HEK293 (cell line): ENCODE measurements at regions not wholly inside any gene's neighbourhood (a gene's known extent, or its start where the extent isn't known, plus 50 kb on each side); places are given as distances from the start of the nearest gene placed in this dataset.

ENCODE experiments used
- CTCF ChIA-PET: fragments of 350-600 bp; formaldehyde crosslinking; extraction: SDS; loops from one replicate; lab custom pipeline; 2021; ENCODE audit warnings: antibody characterized with exemption; lab: Yijun Ruan, JAX
- POLR2A ChIA-PET: fragments of 300-600 bp; formaldehyde crosslinking; extraction: SDS; loops from one replicate; lab custom pipeline; 2020; ENCODE audit warnings: antibody characterized with exemption, inconsistent platforms; lab: Yijun Ruan, JAX
- H3K27ac ChIP-seq: fragments of 200-500 bp; sonication (Bioruptor generic); 2 replicates; pipeline ENCODE4 v1.5.1; 2014; ENCODE audit warnings: low read depth, low read length, control low read depth, inconsistent platforms; ENCODE audit errors: extremely low read depth
- H3K36me3 ChIP-seq, 2 experiments: fragments of 200-500 bp in 1 of 2; sonication (Bioruptor generic) in 1 of 2; 1 replicate in 1 of 2; 2 replicates in 1 of 2; pipeline ENCODE4 v1.5.1; 2014 to 2017; ENCODE audit warnings: inconsistent platforms in 2 of 2, low read length in 2 of 2; ENCODE audit not compliant: control insufficient read depth in 2 of 2, insufficient read depth in 1 of 2
- H3K4me1 ChIP-seq: fragments of 200-500 bp; sonication (Bioruptor generic); 2 replicates; pipeline ENCODE4 v1.5.1; 2014; ENCODE audit warnings: mild to moderate bottlenecking, low read length, inconsistent platforms; ENCODE audit not compliant: control insufficient read depth, insufficient read depth
- H3K4me3 ChIP-seq: 2 replicates; pipeline ENCODE4 v1.5.1; 2011; ENCODE audit warnings: low read depth, mild to moderate bottlenecking, control low read depth, low read length, moderate library complexity
- H3K9me3 ChIP-seq: fragments of 200-500 bp; sonication (Bioruptor generic); 2 replicates; pipeline ENCODE4 v1.5.1; 2014; ENCODE audit warnings: low read depth, low read length, inconsistent platforms; ENCODE audit not compliant: control insufficient read depth, insufficient read depth
- HIC1 ChIP-seq: fragments of 450-650 bp; formaldehyde crosslinking; IDR thresholded peaks from 2 replicates; pipeline ENCODE4 v1.5.1; 2016; ENCODE audit warnings: missing biosample characterization, missing genetic modification characterization
- KLF10 ChIP-seq: fragments of 450-650 bp; IDR thresholded peaks from 2 replicates; pipeline ENCODE4 v1.5.1; 2018; ENCODE audit warnings: missing biosample characterization, mild to moderate bottlenecking, missing genetic modification characterization
- KLF17 ChIP-seq: fragments of 450-650 bp; formaldehyde crosslinking; IDR thresholded peaks from 2 replicates; pipeline ENCODE4 v1.5.1; 2016; ENCODE audit warnings: missing biosample characterization, missing genetic modification characterization
- MZF1 ChIP-seq: fragments of 450-650 bp; formaldehyde crosslinking; IDR thresholded peaks from 2 replicates; pipeline ENCODE4 v1.5.1; 2017; ENCODE audit warnings: missing biosample characterization, missing genetic modification characterization, borderline replicate concordance
- SALL2 ChIP-seq: fragments of 450-650 bp; formaldehyde crosslinking; IDR thresholded peaks from 2 replicates; pipeline ENCODE4 v1.5.0; 2017; ENCODE audit warnings: missing biosample characterization, mild to moderate bottlenecking, missing genetic modification characterization, borderline replicate concordance
- ZBTB26 ChIP-seq: fragments of 450-650 bp; formaldehyde crosslinking; optimal IDR thresholded peaks from 2 replicates; pipeline ENCODE3; 2016; ENCODE audit warnings: missing biosample characterization, mild to moderate bottlenecking, missing genetic modification characterization
- ZFHX2 ChIP-seq: fragments of 450-650 bp; formaldehyde crosslinking; conservative IDR thresholded peaks from 2 replicates; pipeline ENCODE4 v1.5.1; 2016; ENCODE audit warnings: missing biosample characterization, missing genetic modification characterization
- ZNF138 ChIP-seq: fragments of 450-650 bp; formaldehyde crosslinking; IDR thresholded peaks from 2 replicates; pipeline ENCODE4 v1.5.1; 2016; ENCODE audit warnings: missing biosample characterization, missing genetic modification characterization, borderline replicate concordance
- ZNF169 ChIP-seq: fragments of 450-650 bp; formaldehyde crosslinking; IDR thresholded peaks from 2 replicates; pipeline ENCODE4 v1.5.1; 2016; ENCODE audit warnings: missing biosample characterization, missing genetic modification characterization
- ZNF211 ChIP-seq: fragments of 450-650 bp; formaldehyde crosslinking; IDR thresholded peaks from 2 replicates; pipeline ENCODE4 v1.5.1; 2016; ENCODE audit warnings: low read depth, missing biosample characterization, missing genetic modification characterization
- ZNF473 ChIP-seq: fragments of 450-650 bp; formaldehyde crosslinking; IDR thresholded peaks from 2 replicates; pipeline ENCODE4 v1.5.1; 2017; ENCODE audit warnings: missing biosample characterization, missing genetic modification characterization
- ZNF513 ChIP-seq: fragments of 450-650 bp; IDR thresholded peaks from 2 replicates; pipeline ENCODE4 v1.5.1; 2018; ENCODE audit warnings: missing biosample characterization, missing genetic modification characterization
- ZNF549 ChIP-seq: fragments of 450-650 bp; IDR thresholded peaks from 2 replicates; pipeline ENCODE4 v1.5.1; 2018; ENCODE audit warnings: missing biosample characterization, missing genetic modification characterization, mild to moderate bottlenecking, inconsistent platforms, moderate library complexity
- ZNF555 ChIP-seq: fragments of 450-650 bp; formaldehyde crosslinking; conservative IDR thresholded peaks from 2 replicates; pipeline ENCODE4 v1.5.1; 2017; ENCODE audit warnings: missing biosample characterization, mild to moderate bottlenecking, missing genetic modification characterization, inconsistent platforms
- ZNF560 ChIP-seq: fragments of 450-650 bp; formaldehyde crosslinking; IDR thresholded peaks from 2 replicates; pipeline ENCODE4 v1.5.1; 2017; ENCODE audit warnings: missing biosample characterization, missing genetic modification characterization, borderline replicate concordance
- ZNF580 ChIP-seq: fragments of 450-650 bp; formaldehyde crosslinking; IDR thresholded peaks from 2 replicates; pipeline ENCODE4 v1.5.1; 2016; ENCODE audit warnings: missing biosample characterization, missing genetic modification characterization
- ZNF670 ChIP-seq: fragments of 450-650 bp; formaldehyde crosslinking; IDR thresholded peaks from 2 replicates; pipeline ENCODE4 v1.5.1; 2016; ENCODE audit warnings: missing biosample characterization, missing genetic modification characterization, low read depth
- ZNF768 ChIP-seq: fragments of 450-650 bp; formaldehyde crosslinking; IDR thresholded peaks from 2 replicates; pipeline ENCODE4 v1.5.1; 2018; ENCODE audit warnings: missing biosample characterization, mild to moderate bottlenecking, missing genetic modification characterization
- ZXDB ChIP-seq: fragments of 450-650 bp; formaldehyde crosslinking; IDR thresholded peaks from 2 replicates; pipeline ENCODE4 v1.5.1; 2016; ENCODE audit warnings: missing biosample characterization, missing genetic modification characterization

- TF ChIP-seq ZNF169, result no peak
- no peak for TF ChIP-seq ZNF580 (tag by site-specific recombination)
- no peak for TF ChIP-seq KLF17 (tag by site-specific recombination)
- TF ChIP-seq ZNF768 (tag by site-specific recombination), result no peak
- TF ChIP-seq ZNF560 (tag by site-specific recombination), result no peak
- no peak for TF ChIP-seq ZNF555 (tag by site-specific recombination)
- TF ChIP-seq ZNF211 (tag by site-specific recombination), result no peak
- no peak for TF ChIP-seq ZBTB26 (tag by site-specific recombination)
- TF ChIP-seq ZNF138 (tag by site-specific recombination), result no peak
- no peak for TF ChIP-seq ZNF670 (tag by site-specific recombination)
- no peak for TF ChIP-seq ZNF513 (tag by site-specific recombination)
- no peak for TF ChIP-seq ZFHX2
- TF ChIP-seq ZNF549, result no peak
Measured at GRCh38 chr4:149949381-149949780, 128.9 kb upstream of the DCLK2 start (continued).

GRCh38 chr4:149951152-149951900 is 126.9 kb upstream of the DCLK2 start:
- no peak overlapping the region for H3K4me3 ChIP-seq
- no peak for TF ChIP-seq HIC1 (tag by site-specific recombination)
- TF ChIP-seq ZNF473, result no peak
- TF ChIP-seq ZXDB (tag by site-specific recombination), result no peak
- TF ChIP-seq SALL2 (tag by site-specific recombination), result no peak
- TF ChIP-seq MZF1, result no peak
- no peak for TF ChIP-seq KLF10 (tag by site-specific recombination)
- TF ChIP-seq, all 188 proteins: peak for 0
- H3K27ac ChIP-seq, result no peak overlapping the region
- H3K4me1 ChIP-seq, result no peaks in the 10 kb centered on the region
- H3K9me3 ChIP-seq, result no peaks in the 10 kb centered on the region
- POLR2A ChIA-PET, result no interaction called here
- H3K36me3 ChIP-seq, result no peaks in the 10 kb centered on the region
- CTCF ChIA-PET, result no interaction called here
